ENCODE measurements at regions not wholly inside any gene's neighbourhood (a gene's known extent, or its start where the extent isn't known, plus 50 kb on each side); places are given as distances from the start of the nearest gene placed in this dataset.

- no peak overlapping the region for H3K4me2 ChIP-seq (ENCODE audit: low read length)
- no peak for TF ChIP-seq CEBPB (IDR thresholded peaks at IDR 0.05; ENCODE audit: low read depth)
- TF ChIP-seq POLR2A (IDR thresholded peaks at IDR 0.05; ENCODE audit: borderline replicate concordance, extremely low read depth, insufficient read depth, insufficient read length): no peak
- TF ChIP-seq EZH2 (IDR thresholded peaks at IDR 0.05): no peak
- no peak for TF ChIP-seq CTCF (IDR thresholded peaks at IDR 0.05 in 2 of 3, conservative IDR thresholded peaks at IDR 0.05 in 1 of 3; ENCODE audit: borderline replicate concordance in 1 of 3, insufficient read depth in 1 of 3, low read depth in 2 of 3, low read length in 2 of 3)
- no peak for TF ChIP-seq CBX3 (IDR thresholded peaks at IDR 0.05; ENCODE audit: low read depth)
- CTCF ChIA-PET: no interaction called here
- DNase-seq (ENCODE audit: low read depth, low spot score): no peak
- intact Hi-C loops (cut with micrococcal nuclease): no loop called here
- H3K9me3 ChIP-seq (ENCODE audit: control insufficient read depth in 1 of 2, insufficient read depth in 1 of 2, low read depth in 1 of 2, low read length in 2 of 2): no peaks in the 10 kb centered on the region
- no peaks in the 10 kb centered on the region for H4K20me1 ChIP-seq (ENCODE audit: insufficient read depth)
- H3K36me3 ChIP-seq (ENCODE audit: control insufficient read depth in 1 of 2, insufficient read depth in 2 of 2, low read length in 2 of 2): no peaks in the 10 kb centered on the region
- H3K9me2 ChIP-seq (ENCODE audit: insufficient read depth): no peaks in the 10 kb centered on the region
- peak overlapping the region; percentile 17 for H2AFZ ChIP-seq (ENCODE audit: low read depth, low read length, poor library complexity, severe bottlenecking)
- H3K4me1 ChIP-seq (ENCODE audit: control insufficient read depth in 1 of 2, insufficient read depth in 2 of 2, low read length in 2 of 2): no peaks in the 10 kb centered on the region
- RAD21 ChIA-PET (ENCODE audit: low non-redundant PET in 1 of 2, low total read pairs in 2 of 2, uncharacterized antibody in 2 of 2, unreplicated experiment in 2 of 2): no interaction called here
- H3K79me2 ChIP-seq (ENCODE audit: insufficient read depth, low read length): no peaks in the 10 kb centered on the region
- no peak overlapping the region for H3K4me3 ChIP-seq (replicated peaks in 1 of 2; ENCODE audit: low read depth in 1 of 2, low read length in 2 of 2)
- no peak overlapping the region for H3K9ac ChIP-seq (ENCODE audit: low read length)
- H3K27ac ChIP-seq (ENCODE audit: low read depth, low read length): no peak overlapping the region
- no peak for ATAC-seq
- BruUV-seq (replicated peaks): no TSS peak
- POLR2A ChIA-PET: no interaction called here
- H3K27me3 ChIP-seq (ENCODE audit: insufficient read depth, low read length): no peaks in the 10 kb centered on the region
These were observed 1187.5 kb upstream of the USP15 start for GRCh38 chr12:61072717-61073116.

- no peak overlapping the region for H3K27ac ChIP-seq (ENCODE audit: low read depth, low read length)
- no peaks in the 10 kb centered on the region for H4K20me1 ChIP-seq (ENCODE audit: insufficient read depth)
- TF ChIP-seq EZH2phosphoT487 (IDR thresholded peaks at IDR 0.05; ENCODE audit: borderline replicate concordance) (no peak), YY1 (IDR thresholded peaks at IDR 0.05; ENCODE audit: extremely low read depth, insufficient replicate concordance, low read depth, low read length) (no peak), CTCF (IDR thresholded peaks at IDR 0.05 in 2 of 3, conservative IDR thresholded peaks at IDR 0.05 in 1 of 3; ENCODE audit: borderline replicate concordance in 1 of 3, insufficient read depth in 1 of 3, low read depth in 2 of 3, low read length in 2 of 3) (no peak), CBX3 (IDR thresholded peaks at IDR 0.05; ENCODE audit: low read depth) (no peak)
- H2AFZ ChIP-seq (ENCODE audit: low read depth, low read length, poor library complexity, severe bottlenecking): no peak overlapping the region
- H3K4me3 ChIP-seq (replicated peaks in 1 of 2; ENCODE audit: low read depth in 1 of 2, low read length in 2 of 2): no peak overlapping the region
- ChIA-PET RAD21 (ENCODE audit: low non-redundant PET in 1 of 2, low total read pairs in 2 of 2, uncharacterized antibody in 2 of 2, unreplicated experiment in 2 of 2) (no interaction called here), CTCF (no interaction called here), POLR2A (no interaction called here)
- intact Hi-C loops (cut with micrococcal nuclease): no loop called here
- no peak overlapping the region for H3K4me2 ChIP-seq (ENCODE audit: low read length)
- H3K9me2 ChIP-seq (ENCODE audit: insufficient read depth): no peaks in the 10 kb centered on the region
- no peaks in the 10 kb centered on the region for H3K27me3 ChIP-seq (ENCODE audit: insufficient read depth, low read length)
- no peak overlapping the region for H3K9ac ChIP-seq (ENCODE audit: low read length)
- no peaks in the 10 kb centered on the region for H3K79me2 ChIP-seq (ENCODE audit: insufficient read depth, low read length)
- H3K36me3 ChIP-seq (ENCODE audit: control insufficient read depth in 1 of 2, insufficient read depth in 2 of 2, low read length in 2 of 2): no peaks in the 10 kb centered on the region
- DNase-seq (ENCODE audit: low read depth, low spot score) (no peak), ATAC-seq (no peak)
- H3K4me1 ChIP-seq (ENCODE audit: control insufficient read depth in 1 of 2, insufficient read depth in 2 of 2, low read length in 2 of 2): no peaks in the 10 kb centered on the region
- no TSS peak for BruUV-seq (replicated peaks)
- H3K9me3 ChIP-seq (ENCODE audit: control insufficient read depth in 1 of 2, insufficient read depth in 1 of 2, low read depth in 1 of 2, low read length in 2 of 2): no peaks in the 10 kb centered on the region
These were observed 1165.1 kb upstream of the USP15 start for GRCh38 chr12:61095111-61095510.
